Fibroblast of lung (primary cell): ENCODE measurements at regions not wholly inside any gene's neighbourhood (a gene's known extent, or its start where the extent isn't known, plus 50 kb on each side); places are given as distances from the start of the nearest gene placed in this dataset.

ENCODE experiments used
- DNase-seq, 2 donors: peaks; one replicate each; pipeline versions ENCODE4 v3.0.0 to v3.0.0-alpha.2; 2010; ENCODE audit warnings: low read depth in 2 of 2
- H2AFZ ChIP-seq: 2 replicates; pipeline ENCODE4 v1.5.1; 2012; ENCODE audit warnings: low read length, control low read depth, inconsistent platforms
- H3K27ac ChIP-seq: 2 replicates; pipeline ENCODE4 v1.5.1; 2011; ENCODE audit warnings: low read length, control low read depth; ENCODE audit not compliant: insufficient read depth
- H3K27me3 ChIP-seq: 2 replicates; pipeline ENCODE4 v1.5.1; 2011; ENCODE audit warnings: mild to moderate bottlenecking, low read length; ENCODE audit not compliant: control insufficient read depth, insufficient read depth
- H3K36me3 ChIP-seq: 2 replicates; pipeline ENCODE4 v1.5.1; 2011; ENCODE audit warnings: low read length; ENCODE audit not compliant: control insufficient read depth, insufficient read depth
- H3K4me1 ChIP-seq: 2 replicates; pipeline ENCODE4 v1.5.1; 2011; ENCODE audit warnings: low read length; ENCODE audit not compliant: control insufficient read depth, insufficient read depth; ENCODE audit errors: extremely low read depth
- H3K4me2 ChIP-seq: 2 replicates; pipeline ENCODE4 v1.5.1; 2011; ENCODE audit warnings: low read length, control low read depth; ENCODE audit not compliant: insufficient read depth; ENCODE audit errors: extremely low read depth
- H3K4me3 ChIP-seq, 4 experiments: fragments of 200-600 bp in 1 of 4; sonication (generic) in 1 of 4; replicated peaks in 1 of 4; 2 replicates each; pipeline ENCODE4 v1.5.1; 2011 to 2016; ENCODE audit warnings: low read length in 4 of 4, low read depth in 3 of 4, mild to moderate bottlenecking in 3 of 4, control low read depth in 2 of 4, inconsistent platforms in 1 of 4, mixed read lengths in 1 of 4; ENCODE audit not compliant: insufficient read depth in 1 of 4; ENCODE audit errors: control extremely low read depth in 1 of 4
- H3K79me2 ChIP-seq: 2 replicates; pipeline ENCODE4 v1.5.1; 2012; ENCODE audit warnings: mild to moderate bottlenecking, low read length, inconsistent platforms; ENCODE audit not compliant: control insufficient read depth, insufficient read depth
- H3K9ac ChIP-seq: 2 replicates; pipeline ENCODE4 v1.5.1; 2011; ENCODE audit warnings: mild to moderate bottlenecking, low read length, control low read depth; ENCODE audit not compliant: insufficient read depth
- H3K9me3 ChIP-seq: 2 replicates; pipeline ENCODE4 v1.5.1; 2012; ENCODE audit warnings: low read depth, low read length; ENCODE audit not compliant: control insufficient read depth, insufficient read depth
- H4K20me1 ChIP-seq: 2 replicates; pipeline ENCODE4 v1.5.1; 2011; ENCODE audit warnings: low read length; ENCODE audit not compliant: control insufficient read depth, insufficient read depth; ENCODE audit errors: extremely low read depth
- EZH2 ChIP-seq: IDR thresholded peaks from 2 replicates; pipeline ENCODE4 v1.5.1; 2012; ENCODE audit warnings: low read length, control low read depth, mild to moderate bottlenecking; ENCODE audit errors: missing control alignments
- TF ChIP-seq, protein P1 (sequence below), 2 donors: IDR thresholded peaks in 1 of 2; conservative IDR thresholded peaks in 1 of 2; 1 replicate in 1 of 2; 2 replicates in 1 of 2; pipeline ENCODE4 v1.5.1; 2011 to 2012; ENCODE audit warnings: low read length in 2 of 2, control low read depth in 1 of 2, inconsistent platforms in 1 of 2, low read depth in 1 of 2, mild to moderate bottlenecking in 1 of 2

DNA sequence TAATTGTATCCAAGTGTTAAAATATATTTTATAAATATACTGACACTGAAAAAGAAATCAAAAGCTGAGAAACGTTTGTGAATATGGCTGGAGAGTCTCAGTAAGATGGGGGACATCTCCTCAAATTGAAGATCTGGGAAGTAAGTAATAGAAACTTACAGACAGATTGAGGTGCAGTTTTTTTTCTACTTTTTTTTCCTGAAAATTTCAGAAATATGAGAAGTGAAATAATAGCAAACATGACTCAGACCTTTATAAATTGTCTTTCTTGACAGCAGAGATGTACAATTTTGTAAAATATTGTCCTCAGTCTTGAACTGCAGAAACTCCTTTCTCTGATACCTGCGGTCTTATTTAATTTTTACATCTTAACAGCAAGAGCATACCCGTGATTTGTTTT lies 347.1 kb downstream of the UTRN start:
- Histone ChIP-seq H3K4me3 (no peak overlapping the region), H3K36me3 (no peaks in the 10 kb centered on the region), H2AFZ (no peak overlapping the region), H3K27me3 (no peaks in the 10 kb centered on the region), H3K4me1 (no peaks in the 10 kb centered on the region), H3K79me2 (no peaks in the 10 kb centered on the region), H3K4me2 (no peak overlapping the region), H3K9me3 (no peaks in the 10 kb centered on the region), H3K27ac (no peak overlapping the region), H3K9ac (no peak overlapping the region), H4K20me1 (no peaks in the 10 kb centered on the region)
- no peak for TF ChIP-seq EZH2
- TF ChIP-seq, protein P1, sequence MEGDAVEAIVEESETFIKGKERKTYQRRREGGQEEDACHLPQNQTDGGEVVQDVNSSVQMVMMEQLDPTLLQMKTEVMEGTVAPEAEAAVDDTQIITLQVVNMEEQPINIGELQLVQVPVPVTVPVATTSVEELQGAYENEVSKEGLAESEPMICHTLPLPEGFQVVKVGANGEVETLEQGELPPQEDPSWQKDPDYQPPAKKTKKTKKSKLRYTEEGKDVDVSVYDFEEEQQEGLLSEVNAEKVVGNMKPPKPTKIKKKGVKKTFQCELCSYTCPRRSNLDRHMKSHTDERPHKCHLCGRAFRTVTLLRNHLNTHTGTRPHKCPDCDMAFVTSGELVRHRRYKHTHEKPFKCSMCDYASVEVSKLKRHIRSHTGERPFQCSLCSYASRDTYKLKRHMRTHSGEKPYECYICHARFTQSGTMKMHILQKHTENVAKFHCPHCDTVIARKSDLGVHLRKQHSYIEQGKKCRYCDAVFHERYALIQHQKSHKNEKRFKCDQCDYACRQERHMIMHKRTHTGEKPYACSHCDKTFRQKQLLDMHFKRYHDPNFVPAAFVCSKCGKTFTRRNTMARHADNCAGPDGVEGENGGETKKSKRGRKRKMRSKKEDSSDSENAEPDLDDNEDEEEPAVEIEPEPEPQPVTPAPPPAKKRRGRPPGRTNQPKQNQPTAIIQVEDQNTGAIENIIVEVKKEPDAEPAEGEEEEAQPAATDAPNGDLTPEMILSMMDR (conservative IDR thresholded peaks at IDR 0.05 in 1 of 2, IDR thresholded peaks at IDR 0.05 in 1 of 2; ENCODE audit: low read depth in 1 of 2, low read length in 2 of 2): no peak
- no peak for DNase-seq

DNA sequence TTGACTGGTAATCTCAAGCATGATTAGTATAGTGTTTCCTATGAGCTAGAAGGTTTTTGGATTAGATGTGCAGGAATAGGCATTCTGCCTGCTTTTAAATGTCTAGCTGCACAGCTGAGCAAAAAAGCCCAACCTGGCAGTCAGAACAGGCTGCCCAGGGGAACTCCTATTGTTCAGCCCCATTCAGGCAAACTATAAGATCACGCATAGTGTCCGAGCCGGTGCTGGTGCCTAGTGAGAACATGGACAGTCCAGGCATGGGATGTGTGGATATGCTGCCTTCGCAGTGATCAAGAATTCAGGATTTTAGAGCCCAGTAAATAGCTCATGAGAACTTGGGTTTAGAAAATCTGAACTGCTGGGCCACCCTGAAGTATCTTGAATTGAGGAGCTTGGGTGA lies 348.8 kb downstream of the UTRN start:
- Histone ChIP-seq H3K4me3 (no peak overlapping the region), H3K27ac (no peak overlapping the region), H2AFZ (no peak overlapping the region), H3K4me1 (no peaks in the 10 kb centered on the region), H3K9me3 (no peaks in the 10 kb centered on the region), H3K27me3 (no peaks in the 10 kb centered on the region), H3K79me2 (no peaks in the 10 kb centered on the region), H3K9ac (no peak overlapping the region), H3K4me2 (no peak overlapping the region), H4K20me1 (no peaks in the 10 kb centered on the region), H3K36me3 (no peaks in the 10 kb centered on the region)
- TF ChIP-seq, protein P1 (conservative IDR thresholded peaks at IDR 0.05 in 1 of 2, IDR thresholded peaks at IDR 0.05 in 1 of 2; ENCODE audit: low read depth in 1 of 2, low read length in 2 of 2): no peak
- no peak for TF ChIP-seq EZH2
- DNase-seq: no peak

DNA sequence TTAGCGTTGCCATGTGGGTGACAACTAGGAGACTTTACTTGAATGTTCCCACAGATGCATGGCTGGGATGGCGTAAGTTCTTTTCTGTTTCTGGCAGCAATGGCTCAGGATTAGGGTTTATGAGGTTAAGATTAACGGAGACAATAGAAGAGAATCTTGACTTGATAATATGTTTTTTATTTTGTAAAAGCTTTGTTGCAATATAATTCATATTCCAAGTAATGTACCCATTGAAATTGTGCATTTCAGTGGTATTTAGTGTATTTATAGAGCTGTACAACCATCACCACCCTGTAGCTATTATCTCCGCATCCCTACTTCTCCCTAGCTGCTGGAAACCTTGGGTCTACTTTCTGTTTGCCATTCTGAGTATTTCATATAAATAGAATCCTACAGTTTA lies 349.2 kb downstream of the UTRN start:
- H3K79me2 ChIP-seq: no peaks in the 10 kb centered on the region
- H3K36me3 ChIP-seq: no peaks in the 10 kb centered on the region
- H3K4me3 ChIP-seq: no peak overlapping the region
- no peak for DNase-seq
- no peak overlapping the region for H2AFZ ChIP-seq
- no peaks in the 10 kb centered on the region for H4K20me1 ChIP-seq
- no peak overlapping the region for H3K4me2 ChIP-seq
- no peaks in the 10 kb centered on the region for H3K27me3 ChIP-seq
- TF ChIP-seq, protein P1 (conservative IDR thresholded peaks at IDR 0.05 in 1 of 2, IDR thresholded peaks at IDR 0.05 in 1 of 2; ENCODE audit: low read depth in 1 of 2, low read length in 2 of 2): no peak
- no peak for TF ChIP-seq EZH2
- no peaks in the 10 kb centered on the region for H3K4me1 ChIP-seq
- H3K9me3 ChIP-seq: no peaks in the 10 kb centered on the region
- H3K9ac ChIP-seq: no peak overlapping the region
- no peak overlapping the region for H3K27ac ChIP-seq
